ENCODE measurements at regions not wholly inside any gene's neighbourhood (a gene's known extent, or its start where the extent isn't known, plus 50 kb on each side); places are given as distances from the start of the nearest gene placed in this dataset.

- 50 to 87% methylated on average over 1 to 3 of the region's 3 CpGs for WGBS, 2 donors (ENCODE audit: low coverage in 1 of 2)
- ATAC-seq: no peak
These were observed 72.4 kb upstream of the KDM7A start for GRCh38 chr7:140249036-140249806.

DNA sequence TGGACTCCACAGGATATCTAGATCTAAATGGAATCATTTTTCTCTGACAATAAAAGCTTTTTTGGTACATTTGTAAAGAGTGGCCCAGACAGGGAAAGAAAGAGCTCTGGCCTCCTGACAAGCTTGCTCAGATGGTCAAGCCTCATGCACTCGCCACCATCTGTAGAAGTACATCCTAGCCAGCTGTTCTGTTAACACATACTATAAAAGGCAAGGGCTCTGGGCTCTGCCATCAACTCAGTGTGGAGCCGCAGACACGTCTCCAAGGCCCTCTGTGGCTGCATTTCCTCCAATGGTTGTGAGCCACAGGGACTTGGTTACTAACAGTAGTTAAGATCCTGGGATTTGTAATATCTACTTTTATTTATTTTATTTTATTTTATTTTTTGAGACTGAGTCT, 70.8 kb upstream of the KDM7A start:
- no peak for ATAC-seq
- WGBS, 2 donors (ENCODE audit: low coverage in 1 of 2): 19 to 40% methylated on average over 1 to 3 of the region's 3 CpGs
- no peak overlapping the region for H3K27ac ChIP-seq
- H3K36me3 ChIP-seq: no peaks in the 10 kb centered on the region
- no peaks in the 10 kb centered on the region for H3K27me3 ChIP-seq
- H3K9me3 ChIP-seq: no peaks in the 10 kb centered on the region
- H3K4me3 ChIP-seq: no peak overlapping the region
- H3K4me1 ChIP-seq: no peaks in the 10 kb centered on the region
- TF ChIP-seq POLR2AphosphoS5 (IDR thresholded peaks at IDR 0.05) (no peak), CTCF (IDR thresholded peaks at IDR 0.05) (no peak), EP300 (IDR thresholded peaks at IDR 0.05) (no peak), POLR2A (IDR thresholded peaks at IDR 0.05) (no peak)

More at GRCh38 chr7:140249036-140249806, 72.4 kb upstream of the KDM7A start:
- H3K36me3 ChIP-seq: no peaks in the 10 kb centered on the region
- H3K27ac ChIP-seq: no peak overlapping the region
- TF ChIP-seq POLR2AphosphoS5 (IDR thresholded peaks at IDR 0.05): no peak
- no peak for TF ChIP-seq POLR2A (IDR thresholded peaks at IDR 0.05)
- no peak for TF ChIP-seq CTCF (IDR thresholded peaks at IDR 0.05)
- TF ChIP-seq EP300 (IDR thresholded peaks at IDR 0.05): no peak
- no peak overlapping the region for H3K4me3 ChIP-seq
- H3K27me3 ChIP-seq: no peaks in the 10 kb centered on the region
- H3K9me3 ChIP-seq: no peaks in the 10 kb centered on the region
- H3K4me1 ChIP-seq: no peaks in the 10 kb centered on the region

DNA sequence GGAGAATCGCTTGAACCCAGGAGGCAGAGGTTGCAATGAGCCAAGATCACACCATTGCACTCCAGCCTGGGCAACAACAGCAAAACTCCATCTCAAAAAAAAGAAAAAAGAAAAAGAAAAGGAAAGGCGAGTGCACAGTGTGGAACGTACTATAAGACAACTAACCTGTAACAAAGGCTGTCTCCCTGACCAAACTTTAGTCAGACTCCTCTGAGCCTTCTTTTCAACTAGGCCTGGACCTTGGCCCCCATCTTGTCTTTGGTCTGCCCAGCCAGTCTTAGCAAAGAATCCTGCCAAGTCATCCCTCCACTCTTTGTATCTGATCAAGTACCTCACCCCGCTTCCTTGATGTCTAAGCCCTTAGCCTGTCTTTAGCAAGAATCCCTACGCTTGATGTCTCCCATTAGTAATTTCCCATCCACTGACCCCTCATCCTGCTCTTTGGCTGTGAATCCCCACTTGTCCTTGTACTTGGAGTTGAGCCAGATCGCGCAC, 68.9 kb upstream of the KDM7A start:
- ATAC-seq: no peak
- Histone ChIP-seq H3K36me3 (no peaks in the 10 kb centered on the region), H3K27me3 (no peaks in the 10 kb centered on the region), H3K4me1 (no peaks in the 10 kb centered on the region), H3K4me3 (no peak overlapping the region), H3K27ac (no peak overlapping the region), H3K9me3 (no peaks in the 10 kb centered on the region)
- WGBS, 2 donors (ENCODE audit: low coverage in 1 of 2): 89 to 97% methylated on average over 6 to 7 of the region's 7 CpGs
- no peak for TF ChIP-seq POLR2AphosphoS5 (IDR thresholded peaks at IDR 0.05)
- TF ChIP-seq EP300 (IDR thresholded peaks at IDR 0.05): no peak
- no peak for TF ChIP-seq CTCF (IDR thresholded peaks at IDR 0.05)
- no peak for TF ChIP-seq POLR2A (IDR thresholded peaks at IDR 0.05)

DNA sequence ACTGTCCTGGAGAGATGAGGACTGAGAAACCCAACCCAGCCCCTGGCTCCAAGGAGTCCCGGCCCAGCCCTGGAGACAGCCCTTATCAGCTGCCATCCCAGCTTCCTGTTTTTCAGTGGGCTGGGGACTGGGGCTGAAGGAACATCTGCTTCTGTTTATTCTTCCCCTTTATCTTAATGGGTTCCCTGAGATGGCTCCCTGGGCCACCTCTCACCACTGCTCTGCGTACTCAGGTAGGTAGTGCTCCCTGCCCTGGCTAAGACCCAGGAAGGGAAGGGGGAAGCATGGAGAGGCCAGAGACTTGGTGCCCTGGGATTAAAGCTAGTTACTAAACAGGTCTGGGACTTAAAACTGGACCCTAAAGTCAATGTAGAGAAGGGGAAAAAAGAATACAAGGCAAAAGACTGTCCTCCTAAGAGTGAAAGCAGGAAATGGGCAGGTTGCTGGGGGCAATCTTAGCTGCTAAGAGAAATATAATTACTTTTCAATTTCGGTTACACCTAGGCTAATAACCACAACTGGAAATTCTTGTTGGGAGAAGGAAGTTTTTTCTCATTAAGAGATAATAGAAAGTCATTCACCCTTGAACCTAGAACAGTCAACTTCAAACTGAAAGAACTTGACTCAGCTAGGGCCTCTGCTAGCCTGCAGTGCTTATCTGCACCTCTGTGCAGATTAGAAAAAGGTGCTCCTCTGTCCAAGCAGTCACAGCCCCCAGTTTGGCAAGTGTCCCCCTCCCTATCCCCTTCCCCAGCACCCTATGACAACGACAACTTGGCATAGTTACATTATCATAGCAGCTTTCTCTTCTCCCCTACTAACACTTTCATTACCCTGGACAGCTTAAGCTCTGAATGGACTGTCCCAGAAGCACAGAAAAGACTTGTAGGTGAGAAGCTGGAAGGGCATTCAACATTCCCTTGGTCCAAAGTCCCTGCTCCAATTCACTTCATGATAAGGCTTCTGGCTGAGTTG, 65.6 kb upstream of the KDM7A start:
- Histone ChIP-seq H3K9me3 (no peaks in the 10 kb centered on the region), H3K27me3 (no peaks in the 10 kb centered on the region), H3K27ac (no peak overlapping the region), H3K36me3 (no peaks in the 10 kb centered on the region), H3K4me1 (no peaks in the 10 kb centered on the region), H3K4me3 (no peak overlapping the region)
- ATAC-seq: no peak
- 55 to 80% methylated on average over 2 to 3 of the region's 4 CpGs for WGBS, 2 donors (ENCODE audit: low coverage in 1 of 2)
- TF ChIP-seq POLR2A (IDR thresholded peaks at IDR 0.05) (no peak), POLR2AphosphoS5 (IDR thresholded peaks at IDR 0.05) (no peak), EP300 (IDR thresholded peaks at IDR 0.05) (no peak), CTCF (IDR thresholded peaks at IDR 0.05) (no peak)

Measured in gastroesophageal sphincter (tissue), 4 donors.